ENCODE measurements at regions not wholly inside any gene's neighbourhood (a gene's known extent, or its start where the extent isn't known, plus 50 kb on each side); places are given as distances from the start of the nearest gene placed in this dataset.

DNA sequence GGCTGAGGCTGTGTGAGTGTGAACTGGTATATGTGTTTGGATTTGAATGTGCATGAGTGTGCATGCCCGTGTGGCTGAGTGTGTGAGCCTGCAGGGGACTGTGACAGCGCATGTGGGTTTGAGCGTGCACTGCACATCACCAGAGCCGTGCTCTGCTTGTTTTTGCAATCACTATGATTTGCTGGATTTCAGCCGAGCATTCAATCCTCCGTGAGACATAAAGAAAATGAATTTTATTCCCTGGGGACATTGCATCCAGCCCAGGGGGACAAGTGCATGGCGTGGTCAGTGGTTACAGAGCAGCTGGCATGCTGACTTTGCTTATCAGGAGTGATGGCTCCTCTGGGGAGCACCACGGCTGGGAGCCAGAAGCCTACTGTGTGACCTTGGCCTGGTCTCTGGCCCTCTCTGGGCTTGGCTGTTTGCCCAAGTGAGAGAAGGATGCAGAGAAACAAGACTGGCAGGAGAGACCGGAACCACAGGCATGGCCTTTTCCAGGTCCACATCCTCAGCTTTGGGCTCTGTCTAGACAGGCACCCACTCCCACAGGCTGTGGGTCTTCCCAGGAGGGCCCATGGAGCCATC, 160.2 kb upstream of the UNC5B start:
- intact Hi-C loops (cut with micrococcal nuclease) = no loop called here

More for the DNA sequence above, 160.2 kb upstream of the UNC5B start:
- Histone ChIP-seq H4K20me1 (ENCODE audit: insufficient read depth, low read length) (no peaks in the 10 kb centered on the region), H2BK120ac (ENCODE audit: low read depth, low read length) (no peak overlapping the region), H3K36me3 (ENCODE audit: control insufficient read depth, insufficient read depth, low read length) (no peaks in the 10 kb centered on the region), H3K4me3 (ENCODE audit: insufficient read depth, low read depth, low read length) (no peak overlapping the region), H3K4me1 (ENCODE audit: control insufficient read depth, insufficient read depth, low read length) (no peaks in the 10 kb centered on the region), H2BK20ac (ENCODE audit: low read depth, low read length) (no peak overlapping the region), H4K5ac (ENCODE audit: low read depth, low read length) (no peak overlapping the region), H3K23ac (ENCODE audit: low read depth, low read length) (no peak overlapping the region), H4K8ac (ENCODE audit: low read depth in 2 of 2, low read length in 2 of 2) (no peak overlapping the region), H2AK9ac (replicated peaks; ENCODE audit: low read depth, low read length, poor library complexity) (no peak overlapping the region), H3K4ac (ENCODE audit: low read depth, low read length) (no peak overlapping the region), H3K9me3 (ENCODE audit: control insufficient read depth, insufficient read depth, low read length) (no peaks in the 10 kb centered on the region), H2BK5ac (ENCODE audit: low read depth, low read length, poor library complexity, severe bottlenecking) (no peak overlapping the region), H3K18ac (ENCODE audit: low read depth, low read length) (no peak overlapping the region), H3K27me3 (ENCODE audit: control insufficient read depth, insufficient read depth, low read length) (peaks cover 33% of the 10 kb centered on the region), H2AFZ (replicated peaks; ENCODE audit: low read length, poor library complexity) (peak overlapping the region; percentile 36), H2BK15ac (ENCODE audit: low read depth, low read length) (no peak overlapping the region), H3K79me1 (ENCODE audit: low read depth in 1 of 2, low read length in 2 of 2) (no peaks in the 10 kb centered on the region), H3K4me2 (ENCODE audit: low read depth, low read length) (no peak overlapping the region), H3K9ac (ENCODE audit: low read depth, low read length) (no peak overlapping the region), H3K9me1 (ENCODE audit: insufficient read depth, low read length) (no peaks in the 10 kb centered on the region), H4K91ac (ENCODE audit: insufficient read depth, low read depth, low read length) (no peak overlapping the region), H3K27ac (ENCODE audit: insufficient read depth, low read length) (no peak overlapping the region), H2AK5ac (ENCODE audit: low read depth, low read length) (no peak overlapping the region), H3K56ac (ENCODE audit: extremely low read depth, insufficient read depth, low read length) (no peak overlapping the region), H3K14ac (replicated peaks; ENCODE audit: low read depth, low read length) (no peak overlapping the region)
- dilution Hi-C loops (cut with HindIII; ENCODE audit: low sequenced_read_pairs, unreplicated experiment) = no loop called here
- DNase-seq = no peak
- no peak for ATAC-seq (ENCODE audit: low read depth)
- WGBS, 2 experiments (ENCODE audit: extremely low coverage in 2 of 2, insufficient read length in 1 of 2) = 68% methylated on average over 6 of the region's 9 CpGs; no CpG with 5 or more reads in 1 of the 2 experiments
- in situ Hi-C loops (cut with MboI; ENCODE audit: low sequenced_read_pairs) = no loop called here
- ChIA-PET CTCF (no interaction called here), POLR2A (ENCODE audit: unreplicated experiment) (no interaction called here)
- BruUV-seq (replicated peaks) = no TSS peak
- no peak for TF ChIP-seq CEBPB (IDR thresholded peaks at IDR 0.05; ENCODE audit: low read depth, low read length)
- no peak for TF ChIP-seq MAZ (IDR thresholded peaks at IDR 0.05; ENCODE audit: borderline replicate concordance, low read depth, low read length)
- TF ChIP-seq, protein P1, sequence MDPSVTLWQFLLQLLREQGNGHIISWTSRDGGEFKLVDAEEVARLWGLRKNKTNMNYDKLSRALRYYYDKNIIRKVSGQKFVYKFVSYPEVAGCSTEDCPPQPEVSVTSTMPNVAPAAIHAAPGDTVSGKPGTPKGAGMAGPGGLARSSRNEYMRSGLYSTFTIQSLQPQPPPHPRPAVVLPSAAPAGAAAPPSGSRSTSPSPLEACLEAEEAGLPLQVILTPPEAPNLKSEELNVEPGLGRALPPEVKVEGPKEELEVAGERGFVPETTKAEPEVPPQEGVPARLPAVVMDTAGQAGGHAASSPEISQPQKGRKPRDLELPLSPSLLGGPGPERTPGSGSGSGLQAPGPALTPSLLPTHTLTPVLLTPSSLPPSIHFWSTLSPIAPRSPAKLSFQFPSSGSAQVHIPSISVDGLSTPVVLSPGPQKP (IDR thresholded peaks at IDR 0.05; ENCODE audit: borderline replicate concordance, low read depth, low read length) = no peak
- TF ChIP-seq CHD1 (IDR thresholded peaks at IDR 0.05; ENCODE audit: low read depth, low read length) = no peak
- TF ChIP-seq RFX5 (IDR thresholded peaks at IDR 0.05; ENCODE audit: low read depth, low read length) = no peak
- no peak for TF ChIP-seq SMC3 (IDR thresholded peaks at IDR 0.05; ENCODE audit: low read depth, low read length)
- TF ChIP-seq, protein P2, sequence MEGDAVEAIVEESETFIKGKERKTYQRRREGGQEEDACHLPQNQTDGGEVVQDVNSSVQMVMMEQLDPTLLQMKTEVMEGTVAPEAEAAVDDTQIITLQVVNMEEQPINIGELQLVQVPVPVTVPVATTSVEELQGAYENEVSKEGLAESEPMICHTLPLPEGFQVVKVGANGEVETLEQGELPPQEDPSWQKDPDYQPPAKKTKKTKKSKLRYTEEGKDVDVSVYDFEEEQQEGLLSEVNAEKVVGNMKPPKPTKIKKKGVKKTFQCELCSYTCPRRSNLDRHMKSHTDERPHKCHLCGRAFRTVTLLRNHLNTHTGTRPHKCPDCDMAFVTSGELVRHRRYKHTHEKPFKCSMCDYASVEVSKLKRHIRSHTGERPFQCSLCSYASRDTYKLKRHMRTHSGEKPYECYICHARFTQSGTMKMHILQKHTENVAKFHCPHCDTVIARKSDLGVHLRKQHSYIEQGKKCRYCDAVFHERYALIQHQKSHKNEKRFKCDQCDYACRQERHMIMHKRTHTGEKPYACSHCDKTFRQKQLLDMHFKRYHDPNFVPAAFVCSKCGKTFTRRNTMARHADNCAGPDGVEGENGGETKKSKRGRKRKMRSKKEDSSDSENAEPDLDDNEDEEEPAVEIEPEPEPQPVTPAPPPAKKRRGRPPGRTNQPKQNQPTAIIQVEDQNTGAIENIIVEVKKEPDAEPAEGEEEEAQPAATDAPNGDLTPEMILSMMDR (conservative IDR thresholded peaks at IDR 0.05; ENCODE audit: low read depth, low read length) = no peak
- TF ChIP-seq FOS (IDR thresholded peaks at IDR 0.05; ENCODE audit: low read depth, low read length) = no peak
- TF ChIP-seq RCOR1 (IDR thresholded peaks at IDR 0.05; ENCODE audit: insufficient replicate concordance, low read length) = no peak
- TF ChIP-seq, protein P3, sequence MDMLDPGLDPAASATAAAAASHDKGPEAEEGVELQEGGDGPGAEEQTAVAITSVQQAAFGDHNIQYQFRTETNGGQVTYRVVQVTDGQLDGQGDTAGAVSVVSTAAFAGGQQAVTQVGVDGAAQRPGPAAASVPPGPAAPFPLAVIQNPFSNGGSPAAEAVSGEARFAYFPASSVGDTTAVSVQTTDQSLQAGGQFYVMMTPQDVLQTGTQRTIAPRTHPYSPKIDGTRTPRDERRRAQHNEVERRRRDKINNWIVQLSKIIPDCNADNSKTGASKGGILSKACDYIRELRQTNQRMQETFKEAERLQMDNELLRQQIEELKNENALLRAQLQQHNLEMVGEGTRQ (IDR thresholded peaks at IDR 0.05; ENCODE audit: low read depth, low read length) = no peak
- no peak for TF ChIP-seq POLR2A (IDR thresholded peaks at IDR 0.05; ENCODE audit: low read depth, low read length)
- no peak for TF ChIP-seq RAD21 (IDR thresholded peaks at IDR 0.05; ENCODE audit: low read length)
- TF ChIP-seq NFE2L2 (IDR thresholded peaks at IDR 0.05; ENCODE audit: low read depth, low read length) = no peak
- no peak for TF ChIP-seq MAFK (IDR thresholded peaks at IDR 0.05; ENCODE audit: low read depth, low read length)
- no peak for TF ChIP-seq BHLHE40 (IDR thresholded peaks at IDR 0.05; ENCODE audit: low read depth, low read length)
- no peak for TF ChIP-seq MXI1 (IDR thresholded peaks at IDR 0.05; ENCODE audit: borderline replicate concordance, low read depth, low read length)

All from IMR-90 (cell line).